ENCODE measurements at regions not wholly inside any gene's neighbourhood (a gene's known extent, or its start where the extent isn't known, plus 50 kb on each side); places are given as distances from the start of the nearest gene placed in this dataset.

DNA sequence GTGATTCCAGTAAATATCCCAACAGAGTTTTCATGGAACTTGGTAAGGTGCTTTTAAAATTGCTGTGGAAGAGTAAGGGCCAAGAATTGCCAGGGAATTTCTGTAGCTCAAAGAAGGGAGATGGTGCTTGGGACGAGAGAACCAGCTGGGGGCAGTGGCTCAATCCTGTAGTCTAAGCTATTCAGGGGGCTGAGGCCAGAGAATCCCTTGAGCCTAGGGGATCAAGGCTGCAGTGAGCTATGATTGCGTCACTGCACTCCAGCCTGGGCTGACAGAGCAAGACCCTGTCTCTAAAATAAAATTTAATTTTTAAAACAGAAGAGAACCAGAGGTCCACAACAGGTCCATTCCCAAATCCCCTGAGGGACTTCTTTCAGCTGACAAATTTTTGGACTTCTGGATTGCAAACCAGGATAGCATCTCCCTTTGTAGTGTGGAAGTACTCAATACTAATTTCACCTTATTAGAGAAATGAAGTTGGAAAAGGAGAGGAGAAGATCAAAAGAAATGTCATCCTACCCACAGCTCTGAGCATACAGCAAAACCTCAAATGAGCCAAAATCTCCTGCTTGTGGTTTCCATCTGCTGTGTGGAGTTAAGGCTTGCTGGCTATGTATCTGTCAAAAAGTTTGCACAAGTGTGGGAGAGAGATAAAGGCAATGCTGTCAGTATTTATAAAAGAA lies 59.2 kb upstream of the CLPB start:
- Histone ChIP-seq H3K79me2 (no peaks in the 10 kb centered on the region), H3K36me3 (replicated peaks; ENCODE audit: insufficient read depth, low read depth) (no peaks in the 10 kb centered on the region), H3K9me3 (ENCODE audit: low read depth) (no peaks in the 10 kb centered on the region), H2AFZ (no peak overlapping the region), H4K20me1 (ENCODE audit: insufficient read depth, poor library complexity, severe bottlenecking) (no peaks in the 10 kb centered on the region), H3K27ac (no peak overlapping the region), H3K27me3 (no peaks in the 10 kb centered on the region), H3K4me1 (ENCODE audit: insufficient read depth) (no peaks in the 10 kb centered on the region), H3K4me3 (no peak overlapping the region), H3K4me2 (no peak overlapping the region), H3K9me2 (replicated peaks; ENCODE audit: insufficient read depth) (no peaks in the 10 kb centered on the region)
- 23% methylated on average over 2 of the region's 2 CpGs for WGBS (ENCODE audit: low lambda C conversion rate, missing lambda C conversion rate)
- peak; percentile 10 for DNase-seq (ENCODE audit: low spot score)
- no peak for TF ChIP-seq EZH2phosphoT487 (IDR thresholded peaks at IDR 0.05; ENCODE audit: low read depth, severe bottlenecking, unreplicated experiment)
- no peak for TF ChIP-seq EZH2 (IDR thresholded peaks at IDR 0.05; ENCODE audit: borderline replicate concordance)
- TF ChIP-seq CTCF (IDR thresholded peaks at IDR 0.05; ENCODE audit: poor library complexity): no peak

- Histone ChIP-seq H3K4me2 (no peak overlapping the region), H3K79me2 (no peaks in the 10 kb centered on the region), H2AFZ (no peak overlapping the region), H4K20me1 (ENCODE audit: insufficient read depth, poor library complexity, severe bottlenecking) (no peaks in the 10 kb centered on the region), H3K9me3 (ENCODE audit: low read depth) (no peaks in the 10 kb centered on the region), H3K9me2 (replicated peaks; ENCODE audit: insufficient read depth) (no peaks in the 10 kb centered on the region), H3K36me3 (replicated peaks; ENCODE audit: insufficient read depth, low read depth) (no peaks in the 10 kb centered on the region), H3K4me3 (no peak overlapping the region), H3K4me1 (ENCODE audit: insufficient read depth) (no peaks in the 10 kb centered on the region), H3K27me3 (no peaks in the 10 kb centered on the region), H3K27ac (no peak overlapping the region)
- TF ChIP-seq EZH2phosphoT487 (IDR thresholded peaks at IDR 0.05; ENCODE audit: low read depth, severe bottlenecking, unreplicated experiment): no peak
- TF ChIP-seq EZH2 (IDR thresholded peaks at IDR 0.05; ENCODE audit: borderline replicate concordance): no peak
- no peak for TF ChIP-seq CTCF (IDR thresholded peaks at IDR 0.05; ENCODE audit: poor library complexity)
- DNase-seq (ENCODE audit: low spot score): no peak
- 89% methylated on average over 2 of the region's 2 CpGs for WGBS (ENCODE audit: low lambda C conversion rate, missing lambda C conversion rate)
These were observed 56.7 kb upstream of the CLPB start for GRCh38 chr11:72491001-72491400.
